GM20000 (cell line): ENCODE measurements at regions not wholly inside any gene's neighbourhood (a gene's known extent, or its start where the extent isn't known, plus 50 kb on each side); places are given as distances from the start of the nearest gene placed in this dataset.

Experiments
- DNase-seq: peaks from one replicate; pipeline ENCODE4 v3.0.0; 2012; ENCODE audit warnings: low spot score
- TF ChIP-seq, protein P1 (sequence below): IDR thresholded peaks from 2 replicates; pipeline ENCODE4 v1.5.1; 2012; ENCODE audit warnings: mild to moderate bottlenecking, control low read depth; ENCODE audit errors: extremely low read depth, missing control alignments

DNA sequence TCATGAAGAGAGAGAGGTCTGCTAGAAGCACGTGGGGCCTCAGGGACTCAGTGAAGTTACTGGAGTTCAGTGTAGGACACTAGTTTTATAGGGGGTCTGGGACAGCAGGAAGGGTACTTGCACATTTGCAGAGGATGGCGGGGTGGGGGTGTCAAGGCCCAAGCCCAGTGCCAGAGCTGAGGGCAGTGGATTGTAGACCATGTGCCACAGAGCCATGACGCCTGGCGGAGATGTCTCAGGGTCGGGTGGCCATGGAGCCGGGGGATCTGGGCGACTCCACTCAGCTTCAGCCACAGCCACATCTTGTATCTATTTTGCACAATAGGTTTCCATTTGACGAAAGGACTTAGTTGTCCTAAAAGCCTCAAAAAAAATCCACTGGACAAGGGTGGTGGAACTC, 50.4 kb upstream of the RGMA start:
- TF ChIP-seq, protein P1, sequence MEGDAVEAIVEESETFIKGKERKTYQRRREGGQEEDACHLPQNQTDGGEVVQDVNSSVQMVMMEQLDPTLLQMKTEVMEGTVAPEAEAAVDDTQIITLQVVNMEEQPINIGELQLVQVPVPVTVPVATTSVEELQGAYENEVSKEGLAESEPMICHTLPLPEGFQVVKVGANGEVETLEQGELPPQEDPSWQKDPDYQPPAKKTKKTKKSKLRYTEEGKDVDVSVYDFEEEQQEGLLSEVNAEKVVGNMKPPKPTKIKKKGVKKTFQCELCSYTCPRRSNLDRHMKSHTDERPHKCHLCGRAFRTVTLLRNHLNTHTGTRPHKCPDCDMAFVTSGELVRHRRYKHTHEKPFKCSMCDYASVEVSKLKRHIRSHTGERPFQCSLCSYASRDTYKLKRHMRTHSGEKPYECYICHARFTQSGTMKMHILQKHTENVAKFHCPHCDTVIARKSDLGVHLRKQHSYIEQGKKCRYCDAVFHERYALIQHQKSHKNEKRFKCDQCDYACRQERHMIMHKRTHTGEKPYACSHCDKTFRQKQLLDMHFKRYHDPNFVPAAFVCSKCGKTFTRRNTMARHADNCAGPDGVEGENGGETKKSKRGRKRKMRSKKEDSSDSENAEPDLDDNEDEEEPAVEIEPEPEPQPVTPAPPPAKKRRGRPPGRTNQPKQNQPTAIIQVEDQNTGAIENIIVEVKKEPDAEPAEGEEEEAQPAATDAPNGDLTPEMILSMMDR = no peak
- no peak for DNase-seq

DNA sequence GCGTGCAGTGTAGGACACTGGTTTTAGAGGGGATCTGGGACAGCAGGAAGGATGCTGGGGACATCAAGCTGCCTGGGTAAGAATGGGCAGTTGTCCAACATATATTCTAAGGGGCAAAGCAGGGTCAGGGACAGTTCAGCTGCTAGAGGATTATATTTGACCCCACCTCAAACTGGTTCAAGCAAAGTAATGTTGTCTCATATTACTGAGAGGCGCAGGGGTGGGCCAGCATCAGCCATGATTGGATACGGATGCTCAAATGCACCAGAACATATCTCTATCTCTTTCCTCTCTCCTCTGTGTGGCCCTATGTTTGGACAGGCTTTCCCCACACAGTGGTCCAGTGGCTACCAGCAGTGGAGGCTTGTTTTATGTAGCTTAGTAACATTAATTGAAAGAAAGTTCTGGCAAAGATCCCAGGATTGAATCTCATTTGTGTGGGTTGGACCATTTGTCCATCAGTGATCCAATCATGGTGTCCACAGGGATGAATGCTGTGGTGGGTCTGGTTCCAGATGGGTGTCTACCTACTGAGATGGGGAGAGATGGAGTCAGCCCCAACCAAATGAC, 49.8 kb upstream of the RGMA start:
- no peak for DNase-seq
- TF ChIP-seq, protein P1 = no peak
